Endothelial cell of umbilical vein (primary cell): ENCODE measurements at regions not wholly inside any gene's neighbourhood (a gene's known extent, or its start where the extent isn't known, plus 50 kb on each side); places are given as distances from the start of the nearest gene placed in this dataset.

Source experiments
- BruUV-seq: library from RNA; stranded (reverse); fragments of 400-500 nt; replicated peaks from 2 replicates; lab custom pipeline; 2021; lab: Mats Ljungman, UMichigan
- CTCF ChIA-PET: fragments of 300-600, 350-600 bp; sonication (Branson Sonifier 250); formaldehyde crosslinking; loops from one replicate; lab custom pipeline; 2021; ENCODE audit warnings: antibody characterized with exemption, inconsistent platforms; lab: Charles Lee
- POLR2A ChIA-PET: fragments of 300-600, 350-600 bp; sonication (Branson Sonifier 250); formaldehyde crosslinking; loops from one replicate; lab custom pipeline; 2021; ENCODE audit warnings: antibody characterized with exemption, inconsistent platforms; lab: Charles Lee
- DNase-seq: peaks from one replicate; pipeline ENCODE4 v3.0.0-alpha.2; 2011; ENCODE audit warnings: low read depth, low spot score
- FAIRE-seq: peaks from 2 replicates; lab custom pipeline; 2011; peaks lifted over from hg19 to GRCh38; lab: Jason Lieb, UNC
- H2AFZ ChIP-seq: 2 replicates; pipeline ENCODE4 v1.6.0; 2012; ENCODE audit warnings: low read depth, low read length, control low read depth, inconsistent platforms
- H3K27ac ChIP-seq: 2 replicates; pipeline ENCODE4 v1.5.1; 2011; ENCODE audit warnings: low read depth, mild to moderate bottlenecking, control low read depth, low read length, moderate library complexity; ENCODE audit not compliant: insufficient read depth
- H3K27me3 ChIP-seq, 2 experiments: 2 replicates each; pipeline versions ENCODE4 v1.6.0 to v1.6.1; 2011; ENCODE audit warnings: low read length in 2 of 2, mixed read lengths in 1 of 2; ENCODE audit not compliant: control insufficient read depth in 2 of 2, insufficient read depth in 2 of 2
- H3K36me3 ChIP-seq, 2 experiments: 2 replicates in 1 of 2; 3 replicates in 1 of 2; pipeline ENCODE4 v1.5.1; 2011; ENCODE audit warnings: low read length in 2 of 2, mild to moderate bottlenecking in 1 of 2, moderate library complexity in 1 of 2; ENCODE audit not compliant: control insufficient read depth in 2 of 2, insufficient read depth in 2 of 2; ENCODE audit errors: extremely low read depth in 1 of 2
- H3K4me1 ChIP-seq: 3 replicates; pipeline ENCODE4 v1.5.1; 2011; ENCODE audit warnings: mild to moderate bottlenecking, low read length; ENCODE audit not compliant: control insufficient read depth, insufficient read depth; ENCODE audit errors: extremely low read depth
- H3K4me2 ChIP-seq: 2 replicates; pipeline ENCODE4 v1.6.1; 2011; ENCODE audit warnings: low read length, control low read depth, mixed read lengths; ENCODE audit not compliant: insufficient read depth
- H3K4me3 ChIP-seq, 3 experiments: fragments of 200-600 bp in 1 of 3; sonication (generic), shearing (Covaris generic) in 1 of 3; replicated peaks in 1 of 3; 2 replicates each; pipeline ENCODE4 v1.5.1; 2011 to 2016; ENCODE audit warnings: control low read depth in 3 of 3, low read length in 3 of 3, mild to moderate bottlenecking in 2 of 3, inconsistent platforms in 1 of 3, low read depth in 1 of 3, moderate library complexity in 1 of 3; ENCODE audit not compliant: insufficient read depth in 1 of 3
- H3K79me2 ChIP-seq: 2 replicates; pipeline ENCODE4 v1.6.0; 2012; ENCODE audit warnings: low read length, inconsistent platforms; ENCODE audit not compliant: control insufficient read depth, insufficient read depth
- H3K9ac ChIP-seq: replicated peaks from 2 replicates; pipeline ENCODE3; 2011; ENCODE audit warnings: low read length, control low read depth; ENCODE audit not compliant: insufficient read depth; ENCODE audit errors: extremely low read depth
- H3K9me1 ChIP-seq: replicated peaks from 3 replicates; pipeline ENCODE4 v1.6.0; 2011; ENCODE audit warnings: mild to moderate bottlenecking, low read length; ENCODE audit not compliant: control insufficient read depth, insufficient read depth; ENCODE audit errors: extremely low read depth
- H3K9me3 ChIP-seq: replicated peaks from 2 replicates; pipeline ENCODE4 v1.5.1; 2012; ENCODE audit warnings: low read length, inconsistent platforms; ENCODE audit not compliant: control insufficient read depth, insufficient read depth
- H4K20me1 ChIP-seq: replicated peaks from 2 replicates; pipeline ENCODE3; 2011; ENCODE audit warnings: mild to moderate bottlenecking, low read length; ENCODE audit not compliant: control insufficient read depth, insufficient read depth; ENCODE audit errors: extremely low read depth
- EZH2 ChIP-seq: IDR thresholded peaks from 2 replicates; pipeline ENCODE4 v1.6.1; 2012; ENCODE audit warnings: borderline replicate concordance, low read depth, mild to moderate bottlenecking, moderate library complexity, low read length, inconsistent platforms; ENCODE audit not compliant: severe bottlenecking
- GATA2 ChIP-seq: IDR thresholded peaks from 2 replicates; pipeline ENCODE4 v1.7.0; 2011; ENCODE audit warnings: low read depth, mild to moderate bottlenecking, moderate library complexity, mixed read lengths, low read length; ENCODE audit not compliant: insufficient read length, insufficient read depth
- JUN ChIP-seq: IDR thresholded peaks from 2 replicates; pipeline ENCODE4 v1.6.1; 2011; ENCODE audit warnings: borderline replicate concordance, low read depth; ENCODE audit not compliant: insufficient read length, insufficient read depth
- POLR2A ChIP-seq: IDR thresholded peaks from 2 replicates; pipeline ENCODE4 v1.6.1; 2012; ENCODE audit warnings: low read depth, mild to moderate bottlenecking, control low read depth, low read length
- POLR2AphosphoS5 ChIP-seq: IDR thresholded peaks from 2 replicates; pipeline ENCODE4 v1.6.1; 2012; ENCODE audit warnings: low read depth, mild to moderate bottlenecking, control low read depth, low read length, moderate library complexity; ENCODE audit not compliant: insufficient read depth
- dilution Hi-C: fragments of 300-500 bp; cut with MboI; formaldehyde crosslinking; loops from one replicate; pipeline ENCODE4 v1.15.0; 2019; ENCODE audit warnings: low sequenced_read_pairs; ENCODE audit not compliant: extremely low pct_ligation_motif_present
- intact Hi-C: fragments of 100-400 bp; cut with micrococcal nuclease; formaldehyde crosslinking; loops from one replicate; pipeline ENCODE4 v1.10.0; 2022
- TF ChIP-seq, protein P1 (sequence below), 2 donors: IDR thresholded peaks; 1 replicate in 1 of 2; 2 replicates in 1 of 2; pipeline ENCODE4 v1.5.1; 2011; ENCODE audit warnings: low read length in 2 of 2, mild to moderate bottlenecking in 2 of 2, moderate library complexity in 2 of 2, control low read depth in 1 of 2, inconsistent platforms in 1 of 2, low read depth in 1 of 2; ENCODE audit not compliant: insufficient read depth in 1 of 2; ENCODE audit errors: extremely low read depth in 1 of 2
- TF ChIP-seq, protein P2 (sequence below): IDR thresholded peaks from 2 replicates; pipeline ENCODE4 v1.6.1; 2011; ENCODE audit not compliant: insufficient read depth, insufficient read length

DNA sequence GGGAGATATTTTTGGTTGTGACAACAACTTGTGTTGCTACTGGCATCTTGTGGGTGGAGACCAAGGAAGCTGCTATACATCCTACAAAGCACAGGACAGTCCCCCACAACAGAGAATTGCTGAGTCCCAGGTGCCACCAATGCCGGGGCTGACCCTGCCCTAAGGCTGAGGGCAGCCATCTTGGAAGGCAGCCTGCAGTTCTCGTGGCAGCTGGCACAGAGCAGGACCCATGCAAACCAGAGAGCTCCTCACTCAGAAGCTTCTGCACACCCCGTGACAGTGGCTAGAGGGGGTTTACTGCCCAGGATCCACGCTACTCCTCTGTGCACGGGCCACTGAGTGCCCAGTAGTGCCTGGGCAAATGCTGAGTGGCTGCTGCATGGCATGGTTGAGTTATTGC lies 143.4 kb downstream of the CTTN start:
- Histone ChIP-seq H3K27ac (no peak overlapping the region), H3K79me2 (no peaks in the 10 kb centered on the region), H3K36me3 (no peaks in the 10 kb centered on the region), H4K20me1 (no peaks in the 10 kb centered on the region), H3K4me2 (no peak overlapping the region), H3K9me3 (no peaks in the 10 kb centered on the region), H3K9me1 (no peaks in the 10 kb centered on the region), H3K9ac (no peak overlapping the region), H2AFZ (no peak overlapping the region), H3K4me3 (no peak overlapping the region), H3K27me3 (no peaks in the 10 kb centered on the region), H3K4me1 (no peaks in the 10 kb centered on the region)
- TF ChIP-seq, protein P1, sequence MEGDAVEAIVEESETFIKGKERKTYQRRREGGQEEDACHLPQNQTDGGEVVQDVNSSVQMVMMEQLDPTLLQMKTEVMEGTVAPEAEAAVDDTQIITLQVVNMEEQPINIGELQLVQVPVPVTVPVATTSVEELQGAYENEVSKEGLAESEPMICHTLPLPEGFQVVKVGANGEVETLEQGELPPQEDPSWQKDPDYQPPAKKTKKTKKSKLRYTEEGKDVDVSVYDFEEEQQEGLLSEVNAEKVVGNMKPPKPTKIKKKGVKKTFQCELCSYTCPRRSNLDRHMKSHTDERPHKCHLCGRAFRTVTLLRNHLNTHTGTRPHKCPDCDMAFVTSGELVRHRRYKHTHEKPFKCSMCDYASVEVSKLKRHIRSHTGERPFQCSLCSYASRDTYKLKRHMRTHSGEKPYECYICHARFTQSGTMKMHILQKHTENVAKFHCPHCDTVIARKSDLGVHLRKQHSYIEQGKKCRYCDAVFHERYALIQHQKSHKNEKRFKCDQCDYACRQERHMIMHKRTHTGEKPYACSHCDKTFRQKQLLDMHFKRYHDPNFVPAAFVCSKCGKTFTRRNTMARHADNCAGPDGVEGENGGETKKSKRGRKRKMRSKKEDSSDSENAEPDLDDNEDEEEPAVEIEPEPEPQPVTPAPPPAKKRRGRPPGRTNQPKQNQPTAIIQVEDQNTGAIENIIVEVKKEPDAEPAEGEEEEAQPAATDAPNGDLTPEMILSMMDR (IDR thresholded peaks at IDR 0.05; ENCODE audit: extremely low read depth in 1 of 2, insufficient read depth in 1 of 2, low read depth in 1 of 2, low read length in 2 of 2): no peak
- TF ChIP-seq, protein P2, sequence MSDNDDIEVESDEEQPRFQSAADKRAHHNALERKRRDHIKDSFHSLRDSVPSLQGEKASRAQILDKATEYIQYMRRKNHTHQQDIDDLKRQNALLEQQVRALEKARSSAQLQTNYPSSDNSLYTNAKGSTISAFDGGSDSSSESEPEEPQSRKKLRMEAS: no peak
- TF ChIP-seq GATA2: no peak
- no peak for TF ChIP-seq POLR2AphosphoS5
- dilution Hi-C loops: no loop called here
- intact Hi-C loops: no loop called here
- CTCF ChIA-PET: no interaction called here
- POLR2A ChIA-PET: no interaction called here
- BruUV-seq: no TSS peak
- no peak for DNase-seq
- no peak for FAIRE-seq

DNA sequence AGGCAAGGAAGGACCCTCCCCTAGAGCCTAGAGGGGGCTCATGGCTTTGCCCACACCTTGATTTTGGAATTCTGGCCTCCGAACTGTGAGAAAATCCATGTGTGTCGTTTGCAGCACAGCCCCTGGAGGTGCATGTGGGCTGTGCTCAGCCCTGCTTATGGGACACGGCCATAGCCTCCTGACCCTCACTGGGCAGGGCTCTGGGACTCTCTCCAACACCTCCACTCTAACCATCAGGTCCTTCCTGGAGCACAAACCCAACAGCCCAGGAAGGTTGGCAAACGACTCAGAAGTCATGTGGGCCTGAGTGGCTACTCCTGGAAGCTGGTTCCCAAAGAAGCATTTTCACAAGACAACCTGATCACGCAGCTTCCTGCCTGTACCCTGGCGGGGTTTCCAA lies 144.1 kb downstream of the CTTN start:
- TF ChIP-seq EZH2 (no peak), JUN (no peak), POLR2A (no peak), GATA2 (no peak)
- TF ChIP-seq, protein P2: no peak
- ChIA-PET CTCF (no interaction called here), POLR2A (no interaction called here)
- Histone ChIP-seq H3K4me3 (no peak overlapping the region), H4K20me1 (no peaks in the 10 kb centered on the region), H3K9me1 (no peaks in the 10 kb centered on the region), H3K9ac (no peak overlapping the region), H3K79me2 (no peaks in the 10 kb centered on the region), H3K36me3 (no peaks in the 10 kb centered on the region), H2AFZ (no peak overlapping the region), H3K4me2 (no peak overlapping the region), H3K27ac (no peak overlapping the region), H3K4me1 (no peaks in the 10 kb centered on the region), H3K27me3 (no peaks in the 10 kb centered on the region), H3K9me3 (no peaks in the 10 kb centered on the region)
- no TSS peak for BruUV-seq
- DNase-seq (no peak), FAIRE-seq (no peak)
- dilution Hi-C loops (no loop called here), intact Hi-C loops (no loop called here)
